Activated CD4-positive, alpha-beta T cell treated with anti-CD3 and anti-CD28 coated beads for 1 hour (primary cell): ENCODE measurements at regions not wholly inside any gene's neighbourhood (a gene's known extent, or its start where the extent isn't known, plus 50 kb on each side); places are given as distances from the start of the nearest gene placed in this dataset.
"Not testable (repeated sequence)": the region's sequence is repeated elsewhere in the genome, so short reads cannot be mapped to it uniquely, and the experiment has no call there.

Experiments used
- DNase-seq: peaks from one replicate; pipeline ENCODE4 v3.0.0-alpha.2; 2020

DNA sequence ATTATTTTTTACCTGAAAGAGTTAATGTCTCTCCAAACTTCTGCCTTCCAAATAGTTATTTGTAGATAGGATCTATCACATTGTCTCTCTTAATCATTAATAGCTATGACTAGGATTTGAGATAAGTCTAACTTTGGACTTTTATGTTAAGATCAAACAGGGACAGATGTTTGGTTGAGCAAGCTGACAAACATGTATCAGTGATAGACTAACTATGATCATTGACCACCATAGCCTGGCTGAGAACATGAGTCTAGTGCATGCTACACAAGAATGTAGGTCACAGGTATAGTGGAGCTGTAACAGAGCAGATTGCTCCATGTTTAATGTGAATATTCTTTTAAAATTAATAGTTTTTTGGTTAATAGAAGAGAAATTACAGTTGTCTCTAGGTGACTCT, 52.0 kb downstream of the SYT15B start:
- DNase-seq: not testable (repeated sequence)

GRCh38 chr10:47710443-47710842, 52.9 kb downstream of the SYT15B start:
- not testable (repeated sequence) for DNase-seq

GRCh38 chr10:47705698-47706414, 57.5 kb downstream of the SYT15B start:
- DNase-seq: peak; percentile 60

- DNase-seq: not testable (repeated sequence)
Observed at GRCh38 chr10:47701285-47701684, 62.1 kb downstream of the SYT15B start.

GRCh38 chr10:47699854-47700253, 63.5 kb downstream of the SYT15B start:
- not testable (repeated sequence) for DNase-seq

DNA sequence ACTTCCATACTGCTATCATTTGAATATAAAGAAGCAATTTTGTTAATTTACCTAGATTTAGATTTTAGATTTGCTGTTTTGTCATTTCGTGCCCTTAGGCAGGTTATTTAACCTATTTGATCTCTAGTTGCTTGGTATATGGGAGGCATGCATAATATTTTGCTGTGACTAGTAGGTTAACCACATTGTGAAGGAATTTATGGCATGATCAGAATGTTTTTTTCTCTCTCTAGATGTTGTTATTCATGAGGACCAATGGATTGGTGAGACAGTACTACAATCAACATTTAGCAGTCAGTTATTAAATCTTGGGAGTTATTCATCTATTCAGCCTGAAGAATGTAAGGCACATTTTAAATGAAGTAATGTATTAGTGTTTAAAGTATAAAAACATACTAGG, 67.2 kb downstream of the SYT15B start:
- not testable (repeated sequence) for DNase-seq

- DNase-seq: not testable (repeated sequence)
Observed at GRCh38 chr10:47695149-47695548, 68.2 kb downstream of the SYT15B start.

DNA sequence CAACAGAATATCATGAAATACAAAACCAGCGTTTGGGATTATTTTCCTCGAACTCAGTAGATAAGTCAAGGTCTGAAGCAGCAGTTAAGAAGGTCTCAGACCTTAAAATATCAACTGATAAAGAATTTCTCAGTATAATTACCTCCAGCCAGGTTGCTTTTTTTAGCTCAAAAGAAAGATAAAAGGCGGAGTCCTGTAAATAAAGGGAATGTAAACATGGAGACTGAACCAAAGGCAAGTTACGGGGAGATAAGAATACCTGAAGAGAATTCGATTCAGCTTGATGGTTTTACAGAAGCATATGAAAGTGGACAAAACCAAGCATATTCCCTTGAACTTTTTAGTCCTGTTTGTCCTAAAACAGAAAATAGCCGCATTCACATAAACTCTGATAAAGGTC, 73.1 kb downstream of the SYT15B start:
- not testable (repeated sequence) for DNase-seq

DNA sequence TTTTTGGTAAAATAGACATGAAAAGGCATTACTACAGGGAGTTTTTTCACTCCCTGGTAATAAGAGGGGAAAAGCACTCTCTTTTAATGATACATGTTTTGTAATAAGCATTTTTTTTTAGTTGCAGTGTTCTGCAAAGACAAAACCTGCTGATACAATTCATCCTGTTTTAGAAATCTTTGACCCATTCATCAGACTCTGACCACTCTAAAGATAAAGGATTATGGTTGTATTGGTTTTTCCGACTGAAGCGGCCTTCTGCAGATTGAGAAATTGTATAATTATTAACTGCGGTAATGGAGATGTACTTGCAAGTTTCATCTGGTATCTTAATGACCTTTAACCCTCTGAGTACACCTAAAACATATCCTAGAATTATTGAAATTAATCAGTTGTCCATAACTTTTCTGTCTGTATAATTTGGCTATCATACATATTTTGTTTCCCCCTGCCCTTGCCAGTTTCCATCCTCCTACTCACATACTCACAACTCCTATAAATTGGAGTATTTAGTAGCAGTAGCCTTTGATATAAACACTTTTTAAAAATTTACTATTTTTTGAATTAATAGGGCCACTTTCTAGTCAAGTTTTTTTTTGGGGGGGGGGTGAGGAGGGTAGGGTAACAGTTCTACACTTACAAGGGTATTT, 79.4 kb downstream of the SYT15B start:
- not testable (repeated sequence) for DNase-seq

GRCh38 chr10:47681638-47681990, 81.8 kb downstream of the SYT15B start:
- not testable (repeated sequence) for DNase-seq

GRCh38 chr10:47680848-47681637, 82.3 kb downstream of the SYT15B start:
- DNase-seq: not testable (repeated sequence)

DNA sequence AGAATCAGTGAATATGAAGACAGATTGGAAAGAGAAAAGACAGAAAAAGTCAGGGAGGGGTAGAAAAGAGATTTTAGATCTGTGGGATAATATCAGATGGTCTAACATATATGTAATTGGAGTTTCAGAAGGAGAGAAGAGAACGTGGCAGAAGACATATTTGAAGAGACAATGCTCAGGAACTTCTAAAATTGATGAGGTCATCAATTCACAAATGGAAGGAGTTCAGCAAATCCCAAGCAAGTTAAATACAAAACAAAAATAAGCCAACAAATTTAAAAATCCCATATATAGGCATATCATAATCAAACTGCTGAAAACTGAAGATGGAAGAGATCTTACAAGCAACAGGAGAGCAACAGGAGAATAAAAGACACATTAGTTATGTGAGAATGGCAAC, 87.3 kb downstream of the SYT15B start:
- DNase-seq: not testable (repeated sequence)

DNA sequence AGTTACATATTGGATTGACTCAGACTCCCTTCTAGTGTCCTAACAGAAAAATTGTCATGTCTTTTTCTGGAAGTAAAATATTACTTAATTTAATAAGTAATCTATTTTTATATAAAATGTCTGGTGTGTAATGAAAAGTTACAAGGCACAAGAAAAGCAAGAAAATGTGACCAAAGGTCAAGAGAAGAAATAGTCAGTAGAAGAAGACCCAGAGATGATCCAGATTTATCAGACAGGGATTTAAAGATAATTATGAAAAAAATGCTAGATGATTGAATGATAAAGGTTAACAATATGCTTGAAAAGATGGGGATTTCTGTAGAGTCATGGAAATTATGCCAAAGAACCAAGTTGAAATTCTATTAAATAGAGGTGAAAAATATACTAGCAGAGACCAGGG, 87.8 kb downstream of the SYT15B start:
- DNase-seq: not testable (repeated sequence)

- DNase-seq: not testable (repeated sequence)
Observed at GRCh38 chr10:47673128-47673527, 90.3 kb downstream of the SYT15B start.

DNA sequence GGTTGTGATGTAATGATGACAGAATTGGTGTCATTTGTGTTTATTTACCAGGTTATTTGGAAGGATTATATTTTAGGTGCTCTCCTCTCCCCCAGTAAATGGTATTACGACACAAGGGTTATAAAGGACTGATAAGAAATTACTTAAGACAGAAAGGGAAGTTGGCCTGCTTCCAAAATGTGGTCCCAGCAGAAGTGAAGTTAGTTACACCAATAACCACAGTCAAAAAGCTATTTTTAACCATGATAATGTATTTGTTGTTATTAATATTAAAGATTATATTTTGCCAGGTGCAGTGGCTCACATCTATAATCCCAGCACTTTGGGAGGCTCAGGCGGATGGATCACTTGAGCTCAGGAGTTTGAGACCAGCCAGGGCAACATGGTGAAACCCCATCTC, 92.5 kb downstream of the SYT15B start:
- not testable (repeated sequence) for DNase-seq

DNA sequence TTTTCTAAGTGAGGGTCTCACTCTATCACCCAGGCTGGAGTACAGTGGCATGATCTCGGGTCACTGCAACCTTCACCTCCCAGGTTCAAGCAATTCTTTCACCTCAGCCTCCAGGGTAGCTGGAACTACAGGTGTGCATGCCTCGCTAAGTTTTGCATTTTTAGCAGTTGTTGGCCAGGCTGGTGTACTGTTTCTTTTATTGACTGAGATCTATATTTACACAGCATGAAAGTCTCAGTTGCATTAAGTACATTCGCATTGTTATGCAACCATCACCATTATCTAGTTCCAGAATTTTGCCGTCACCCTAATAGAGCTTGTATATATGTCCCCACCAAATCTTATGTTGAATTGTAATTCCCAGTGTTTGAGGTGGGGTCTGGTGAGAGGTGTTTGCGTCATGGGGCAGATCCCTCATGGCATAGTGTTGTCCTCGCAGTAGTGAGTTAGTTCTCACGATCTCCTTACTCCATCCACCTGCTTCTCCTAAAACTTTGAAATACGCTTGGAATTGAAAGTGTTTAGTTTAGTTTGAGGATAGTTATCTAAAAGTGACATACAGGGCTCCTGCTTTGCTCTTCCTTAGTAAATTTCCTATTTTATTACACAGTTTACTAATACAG, 101.3 kb downstream of the SYT15B start:
- DNase-seq: not testable (repeated sequence)

DNA sequence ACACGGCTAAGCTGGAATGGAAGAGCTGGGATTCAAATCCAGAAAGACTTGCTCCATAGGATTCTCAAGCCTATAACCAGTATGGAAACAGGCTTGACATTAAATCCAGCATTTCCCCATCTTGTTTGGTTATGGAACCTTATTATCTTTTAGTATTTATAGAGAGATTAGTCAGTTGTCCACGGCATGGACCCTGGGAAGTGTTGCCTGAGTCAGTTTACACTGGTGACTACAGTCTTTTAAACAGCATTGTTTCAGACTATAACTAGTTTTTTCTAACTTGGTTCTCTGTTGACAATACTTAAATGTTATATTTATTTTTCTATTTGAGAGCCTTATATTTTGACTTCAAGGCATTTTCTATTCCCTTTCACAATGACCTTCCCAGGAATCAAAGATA, 106.7 kb downstream of the SYT15B start:
- not testable (repeated sequence) for DNase-seq

GRCh38 chr10:47654161-47654560, 109.2 kb downstream of the SYT15B start:
- not testable (repeated sequence) for DNase-seq

DNA sequence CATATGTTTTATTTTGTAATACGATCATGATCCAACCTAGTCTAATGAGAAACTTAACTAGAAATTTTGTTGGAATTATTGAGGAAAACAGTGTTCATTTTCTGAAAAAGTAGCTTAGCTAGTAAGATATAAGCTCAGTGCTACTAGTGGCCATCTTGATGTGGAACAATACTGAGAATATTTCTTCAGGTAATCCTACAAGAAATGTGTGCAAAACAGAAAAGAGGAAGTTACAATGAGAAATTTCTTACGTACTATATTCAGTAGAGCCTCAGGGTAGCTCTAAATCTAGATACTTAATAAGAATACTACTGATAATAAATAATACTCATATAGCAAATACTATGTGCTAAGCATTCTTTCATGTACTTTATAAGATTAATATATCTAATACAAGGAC, 114.8 kb downstream of the SYT15B start:
- not testable (repeated sequence) for DNase-seq

- not testable (repeated sequence) for DNase-seq
Observed at GRCh38 chr10:47647523-47648101, 115.8 kb downstream of the SYT15B start.

DNA sequence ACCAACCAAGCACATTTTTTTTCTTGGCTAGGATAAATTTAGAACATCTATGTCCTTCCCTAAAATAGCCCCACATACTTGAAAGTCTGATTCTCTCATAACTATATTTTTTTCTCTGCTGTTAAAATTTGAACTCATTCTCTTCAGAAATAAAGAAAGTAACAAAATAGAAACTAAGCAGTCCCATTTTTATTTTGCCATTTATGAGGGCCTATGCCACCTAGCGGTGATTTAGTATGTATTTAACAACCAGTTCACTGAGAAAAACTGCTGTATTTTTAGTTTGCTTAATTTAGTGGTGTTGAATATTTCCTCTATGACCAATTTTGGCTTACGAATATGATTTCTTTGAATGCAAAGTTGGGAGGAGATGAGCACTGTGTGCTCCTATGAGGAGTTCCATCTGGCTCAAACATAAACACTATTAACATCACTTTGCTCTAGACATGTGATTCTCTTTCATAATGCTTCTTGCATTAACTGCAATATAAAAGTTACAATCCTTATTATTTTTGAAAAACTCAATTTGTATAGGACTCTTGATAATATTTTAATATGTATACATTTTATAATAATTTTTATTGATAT, 116.6 kb downstream of the SYT15B start:
- not testable (repeated sequence) for DNase-seq

DNA sequence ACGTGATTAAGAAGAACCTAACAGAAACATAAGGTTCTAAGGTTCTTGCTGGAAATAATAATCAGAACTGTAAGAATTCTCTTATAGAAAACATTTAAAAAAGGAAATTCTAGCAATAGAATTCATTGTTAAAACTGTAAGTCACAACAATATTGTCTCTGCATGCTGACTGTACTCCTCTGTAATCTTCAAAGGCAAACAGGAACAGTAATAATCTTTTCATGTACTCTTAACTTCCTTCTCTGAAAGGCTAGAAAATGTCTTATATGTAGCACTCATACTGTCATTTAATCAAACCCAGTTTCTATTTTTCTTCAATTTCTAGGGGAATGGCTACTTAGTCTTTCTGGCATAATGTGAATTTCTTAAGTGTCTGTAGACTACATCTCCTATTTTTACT, 103.5 kb upstream of the AGAP9 start:
- DNase-seq: not testable (repeated sequence)
